ENCODE measurements at regions not wholly inside any gene's neighbourhood (a gene's known extent, or its start where the extent isn't known, plus 50 kb on each side); places are given as distances from the start of the nearest gene placed in this dataset.

DNA sequence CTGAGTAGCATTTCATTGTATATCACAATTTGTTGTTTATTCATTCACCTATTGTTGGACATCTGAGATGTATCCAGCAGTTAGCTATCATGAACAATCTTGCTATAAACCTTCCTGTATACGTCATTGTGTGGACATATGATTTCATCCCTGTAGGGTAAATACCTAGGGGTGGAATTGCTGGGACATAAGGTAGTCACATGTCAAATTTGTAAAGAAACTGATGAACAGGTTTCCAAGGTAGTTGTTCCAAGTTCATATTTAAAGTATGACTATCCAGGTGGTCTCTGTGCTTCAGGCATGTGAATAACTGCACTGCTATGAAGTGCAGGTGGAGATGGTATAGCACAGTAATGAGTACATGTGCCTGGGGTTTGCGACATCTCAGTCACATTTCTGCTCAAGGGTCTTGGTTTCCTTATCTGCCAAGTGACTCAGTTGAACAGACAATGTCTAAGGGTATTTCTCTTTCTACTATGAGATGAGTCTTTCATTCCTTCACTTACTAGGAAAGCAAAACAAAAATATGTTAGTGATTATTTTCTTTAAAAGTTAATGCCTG, 229.0 kb upstream of the HES1 start:
- TF ChIP-seq, protein P1, sequence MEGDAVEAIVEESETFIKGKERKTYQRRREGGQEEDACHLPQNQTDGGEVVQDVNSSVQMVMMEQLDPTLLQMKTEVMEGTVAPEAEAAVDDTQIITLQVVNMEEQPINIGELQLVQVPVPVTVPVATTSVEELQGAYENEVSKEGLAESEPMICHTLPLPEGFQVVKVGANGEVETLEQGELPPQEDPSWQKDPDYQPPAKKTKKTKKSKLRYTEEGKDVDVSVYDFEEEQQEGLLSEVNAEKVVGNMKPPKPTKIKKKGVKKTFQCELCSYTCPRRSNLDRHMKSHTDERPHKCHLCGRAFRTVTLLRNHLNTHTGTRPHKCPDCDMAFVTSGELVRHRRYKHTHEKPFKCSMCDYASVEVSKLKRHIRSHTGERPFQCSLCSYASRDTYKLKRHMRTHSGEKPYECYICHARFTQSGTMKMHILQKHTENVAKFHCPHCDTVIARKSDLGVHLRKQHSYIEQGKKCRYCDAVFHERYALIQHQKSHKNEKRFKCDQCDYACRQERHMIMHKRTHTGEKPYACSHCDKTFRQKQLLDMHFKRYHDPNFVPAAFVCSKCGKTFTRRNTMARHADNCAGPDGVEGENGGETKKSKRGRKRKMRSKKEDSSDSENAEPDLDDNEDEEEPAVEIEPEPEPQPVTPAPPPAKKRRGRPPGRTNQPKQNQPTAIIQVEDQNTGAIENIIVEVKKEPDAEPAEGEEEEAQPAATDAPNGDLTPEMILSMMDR (IDR thresholded peaks at IDR 0.05; ENCODE audit: insufficient read depth, low read length, severe bottlenecking) = no peak
- no peak overlapping the region for H3K4me3 ChIP-seq (ENCODE audit: low read depth, low read length)
- H3K36me3 ChIP-seq (ENCODE audit: control insufficient read depth, insufficient read depth, low read length) = no peaks in the 10 kb centered on the region
- FAIRE-seq (no peak), DNase-seq (ENCODE audit: low read depth) (peak; percentile 70)
- H3K27me3 ChIP-seq (ENCODE audit: control insufficient read depth, insufficient read depth, low read length) = no peaks in the 10 kb centered on the region

DNA sequence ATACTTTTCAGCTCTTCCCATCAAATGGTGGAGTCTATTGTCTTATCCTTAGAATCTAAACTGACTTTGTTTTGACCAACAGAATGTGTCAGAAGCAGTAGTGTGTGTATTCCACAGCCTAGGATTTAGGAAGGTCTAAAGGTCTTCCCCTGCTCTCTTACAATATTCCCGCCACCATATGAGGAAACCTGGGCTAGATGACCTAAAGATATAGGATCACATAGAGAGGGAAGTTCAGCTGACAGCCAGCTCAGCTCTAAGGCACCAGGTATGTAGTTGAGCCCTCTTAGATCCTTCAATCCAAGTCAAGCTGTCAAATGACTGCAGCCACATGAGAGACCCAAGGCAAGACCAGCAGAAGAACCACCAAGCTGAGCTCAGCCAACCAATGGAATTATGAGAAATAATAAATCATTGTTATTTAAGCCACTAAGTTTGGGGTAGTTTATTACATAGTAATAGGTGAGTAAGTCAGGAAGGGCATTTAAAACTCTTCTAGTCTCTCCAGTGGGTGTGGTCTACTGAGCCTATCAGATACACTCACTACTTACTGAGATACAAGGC, 227.7 kb upstream of the HES1 start:
- TF ChIP-seq, protein P1 (IDR thresholded peaks at IDR 0.05; ENCODE audit: insufficient read depth, low read length, severe bottlenecking) = no peak
- FAIRE-seq (no peak), DNase-seq (ENCODE audit: low read depth) (no peak)
- H3K27me3 ChIP-seq (ENCODE audit: control insufficient read depth, insufficient read depth, low read length) = no peaks in the 10 kb centered on the region
- no peaks in the 10 kb centered on the region for H3K36me3 ChIP-seq (ENCODE audit: control insufficient read depth, insufficient read depth, low read length)
- H3K4me3 ChIP-seq (ENCODE audit: low read depth, low read length) = no peak overlapping the region

DNA sequence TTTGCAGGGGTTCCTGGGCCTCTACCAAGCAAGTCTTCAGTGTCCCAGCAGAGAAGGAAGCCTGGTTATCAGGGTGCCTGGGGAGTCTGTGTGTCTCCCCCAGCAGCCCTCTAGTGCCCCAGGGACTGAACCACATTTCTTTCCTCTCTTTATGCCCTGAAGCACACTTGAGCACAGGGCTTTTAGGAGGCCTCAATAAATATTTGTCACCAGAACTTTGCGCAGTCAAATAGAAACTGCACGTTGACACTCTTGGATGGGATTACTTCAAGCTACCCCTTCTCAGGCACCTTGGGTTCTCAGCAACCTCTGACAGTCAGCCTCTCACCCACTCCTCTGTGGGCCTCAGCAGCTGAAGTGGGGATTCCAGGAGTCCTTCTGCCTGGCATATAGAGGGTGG, 226.6 kb upstream of the HES1 start:
- Histone ChIP-seq H3K27me3 (ENCODE audit: control insufficient read depth, insufficient read depth, low read length) (no peaks in the 10 kb centered on the region), H3K4me3 (ENCODE audit: low read depth, low read length) (no peak overlapping the region), H3K36me3 (ENCODE audit: control insufficient read depth, insufficient read depth, low read length) (no peaks in the 10 kb centered on the region)
- DNase-seq (ENCODE audit: low read depth) (no peak), FAIRE-seq (no peak)
- TF ChIP-seq, protein P1 (IDR thresholded peaks at IDR 0.05; ENCODE audit: insufficient read depth, low read length, severe bottlenecking) = no peak

DNA sequence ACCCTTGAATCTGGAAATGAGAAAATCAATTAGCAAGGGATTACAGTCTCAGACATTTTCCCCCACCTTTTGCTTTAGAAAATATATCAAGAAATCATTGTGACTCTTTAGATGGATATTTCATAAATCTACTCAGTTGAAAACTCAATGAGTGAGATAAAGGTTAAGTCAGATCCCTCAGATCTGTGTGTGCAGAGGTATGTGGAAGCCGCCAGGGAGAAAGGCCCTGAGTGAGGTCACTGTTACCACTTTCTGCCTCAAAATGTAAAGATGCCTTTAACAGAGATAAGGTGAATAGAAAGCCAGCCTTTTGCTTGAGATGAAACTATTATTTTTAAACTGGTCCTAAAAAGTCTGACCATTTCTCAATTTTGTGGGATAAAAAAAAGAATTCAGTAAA, 225.6 kb upstream of the HES1 start:
- FAIRE-seq (no peak), DNase-seq (ENCODE audit: low read depth) (no peak)
- H3K4me3 ChIP-seq (ENCODE audit: low read depth, low read length) = no peak overlapping the region
- H3K27me3 ChIP-seq (ENCODE audit: control insufficient read depth, insufficient read depth, low read length) = no peaks in the 10 kb centered on the region
- TF ChIP-seq, protein P1 (IDR thresholded peaks at IDR 0.05; ENCODE audit: insufficient read depth, low read length, severe bottlenecking) = no peak
- H3K36me3 ChIP-seq (ENCODE audit: control insufficient read depth, insufficient read depth, low read length) = no peaks in the 10 kb centered on the region

DNA sequence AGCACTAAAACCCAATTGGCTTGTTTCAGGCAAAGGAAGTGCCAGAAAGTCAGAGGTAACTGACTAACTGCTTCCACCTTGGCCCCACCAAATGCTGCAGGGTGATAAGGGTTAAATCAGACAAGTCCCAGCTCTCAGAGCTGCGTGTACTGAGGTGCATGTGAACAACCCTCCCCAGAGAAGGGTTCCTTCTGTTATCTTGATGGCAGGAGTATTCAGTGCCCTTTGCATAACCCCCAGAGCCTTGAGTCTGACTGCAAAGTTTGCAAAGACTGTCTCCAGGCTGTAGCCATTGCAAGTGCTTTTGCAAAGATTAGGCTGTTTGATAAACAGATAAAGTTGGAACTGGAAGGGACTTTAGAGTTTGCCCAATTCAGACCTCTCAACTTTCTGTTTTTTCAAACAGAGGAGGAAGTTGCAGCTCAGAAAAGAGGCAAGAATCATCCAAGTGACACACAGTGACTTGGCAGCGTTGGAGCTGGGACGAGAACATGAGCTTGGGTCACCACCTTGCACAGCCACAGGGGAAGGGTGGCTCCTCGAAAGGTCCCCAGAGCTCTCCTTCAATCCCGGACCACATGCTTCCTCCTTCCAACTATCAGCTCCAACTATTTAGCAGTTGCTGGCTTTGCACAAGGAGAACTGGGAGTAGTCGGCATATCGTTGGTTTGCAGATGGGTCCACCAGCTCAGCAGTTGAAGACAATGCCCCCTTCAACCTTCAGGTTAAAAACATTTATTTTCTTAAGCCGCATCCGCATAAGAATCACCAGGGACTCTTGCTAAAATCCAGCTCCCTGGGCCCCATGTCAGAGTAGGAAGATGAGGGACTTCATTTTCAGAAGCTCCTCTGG, 224.8 kb upstream of the HES1 start:
- FAIRE-seq (no peak), DNase-seq (ENCODE audit: low read depth) (peak; percentile 49)
- Histone ChIP-seq H3K27me3 (ENCODE audit: control insufficient read depth, insufficient read depth, low read length) (no peaks in the 10 kb centered on the region), H3K4me3 (ENCODE audit: low read depth, low read length) (no peak overlapping the region), H3K36me3 (ENCODE audit: control insufficient read depth, insufficient read depth, low read length) (no peaks in the 10 kb centered on the region)
- TF ChIP-seq, protein P1 (IDR thresholded peaks at IDR 0.05; ENCODE audit: insufficient read depth, low read length, severe bottlenecking) = no peak

Data from bronchial epithelial cell (primary cell).